Keratinocyte (primary cell): ENCODE measurements at regions not wholly inside any gene's neighbourhood (a gene's known extent, or its start where the extent isn't known, plus 50 kb on each side); places are given as distances from the start of the nearest gene placed in this dataset.

Experiments used
- DNase-seq: peaks from one replicate; pipeline ENCODE4 v3.0.0-alpha.2; 2011; ENCODE audit warnings: low read depth, missing footprints, low spot score
- FAIRE-seq: peaks from 2 replicates; lab custom pipeline; 2011; peaks lifted over from hg19 to GRCh38; lab: Jason Lieb, UNC
- H2AFZ ChIP-seq: 2 replicates; pipeline ENCODE4 v1.6.0; 2012; ENCODE audit warnings: low read length, control low read depth, inconsistent platforms; ENCODE audit not compliant: control insufficient read depth
- H3K27ac ChIP-seq: 2 replicates; pipeline ENCODE4 v1.5.1; 2011; ENCODE audit warnings: low read length; ENCODE audit not compliant: control insufficient read depth, insufficient read depth
- H3K27me3 ChIP-seq: 3 replicates; pipeline ENCODE4 v1.6.0; 2011; ENCODE audit warnings: low read length; ENCODE audit not compliant: control insufficient read depth, insufficient read depth; ENCODE audit errors: extremely low read depth
- H3K36me3 ChIP-seq, 2 experiments: 2 replicates in 1 of 2; 3 replicates in 1 of 2; pipeline ENCODE4 v1.5.1; 2011; ENCODE audit warnings: low read length in 2 of 2, mild to moderate bottlenecking in 1 of 2; ENCODE audit not compliant: control insufficient read depth in 2 of 2, insufficient read depth in 2 of 2; ENCODE audit errors: extremely low read depth in 1 of 2
- H3K4me1 ChIP-seq: 3 replicates; pipeline ENCODE4 v1.5.1; 2011; ENCODE audit warnings: low read length; ENCODE audit not compliant: control insufficient read depth, insufficient read depth; ENCODE audit errors: extremely low read depth
- H3K4me2 ChIP-seq: 3 replicates; pipeline ENCODE4 v1.6.0; 2011; ENCODE audit warnings: low read depth, low read length; ENCODE audit not compliant: control insufficient read depth, insufficient read depth; ENCODE audit errors: extremely low read depth
- H3K4me3 ChIP-seq, 3 experiments: fragments of 200-600 bp in 1 of 3; sonication (generic) in 1 of 3; 2 replicates in 2 of 3; 3 replicates in 1 of 3; pipeline ENCODE4 v1.5.1; 2011 to 2016; ENCODE audit warnings: low read length in 3 of 3, mild to moderate bottlenecking in 3 of 3, control low read depth in 2 of 3, inconsistent platforms in 1 of 3, low read depth in 1 of 3, mixed read lengths in 1 of 3, mixed run types in 1 of 3, moderate library complexity in 1 of 3; ENCODE audit not compliant: control insufficient read depth in 2 of 3, insufficient read depth in 2 of 3; ENCODE audit errors: extremely low read depth in 1 of 3
- H3K79me2 ChIP-seq: 2 replicates; pipeline ENCODE4 v1.6.0; 2012; ENCODE audit warnings: low read length; ENCODE audit not compliant: control insufficient read depth, insufficient read depth
- H3K9ac ChIP-seq: 3 replicates; pipeline ENCODE4 v1.6.0; 2011; ENCODE audit warnings: low read length; ENCODE audit not compliant: control insufficient read depth, insufficient read depth; ENCODE audit errors: extremely low read depth
- H3K9me1 ChIP-seq: 3 replicates; pipeline ENCODE4 v1.6.0; 2011; ENCODE audit warnings: low read length; ENCODE audit not compliant: control insufficient read depth, insufficient read depth; ENCODE audit errors: extremely low read depth
- H3K9me3 ChIP-seq: 2 replicates; pipeline ENCODE4 v1.5.1; 2012; ENCODE audit warnings: low read depth, low read length; ENCODE audit not compliant: control insufficient read depth
- H4K20me1 ChIP-seq: 3 replicates; pipeline ENCODE4 v1.6.0; 2011; ENCODE audit warnings: low read length; ENCODE audit not compliant: control insufficient read depth, insufficient read depth; ENCODE audit errors: extremely low read depth
- EZH2 ChIP-seq: IDR thresholded peaks from one replicate; pipeline ENCODE4 v1.6.1; 2012; ENCODE audit warnings: inconsistent platforms, mild to moderate bottlenecking, low read length, moderate library complexity
- dilution Hi-C: fragments of 300-500 bp; cut with MboI; formaldehyde crosslinking; loops from one replicate; pipeline ENCODE4 v1.7.0; 2020; ENCODE audit warnings: low sequenced_read_pairs; ENCODE audit not compliant: extremely low pct_ligation_motif_present
- TF ChIP-seq, protein P1 (sequence below), 3 experiments: IDR thresholded peaks in 1 of 3; conservative IDR thresholded peaks in 1 of 3; optimal IDR thresholded peaks in 1 of 3; 2 replicates in 2 of 3; 3 replicates in 1 of 3; pipeline versions ENCODE3 to v1.5.1; 2011; ENCODE audit warnings: low read length in 3 of 3, mild to moderate bottlenecking in 3 of 3, moderate library complexity in 2 of 3, control low read depth in 1 of 3, inconsistent platforms in 1 of 3; ENCODE audit not compliant: insufficient read depth in 2 of 3; ENCODE audit errors: extremely low read depth in 1 of 3

DNA sequence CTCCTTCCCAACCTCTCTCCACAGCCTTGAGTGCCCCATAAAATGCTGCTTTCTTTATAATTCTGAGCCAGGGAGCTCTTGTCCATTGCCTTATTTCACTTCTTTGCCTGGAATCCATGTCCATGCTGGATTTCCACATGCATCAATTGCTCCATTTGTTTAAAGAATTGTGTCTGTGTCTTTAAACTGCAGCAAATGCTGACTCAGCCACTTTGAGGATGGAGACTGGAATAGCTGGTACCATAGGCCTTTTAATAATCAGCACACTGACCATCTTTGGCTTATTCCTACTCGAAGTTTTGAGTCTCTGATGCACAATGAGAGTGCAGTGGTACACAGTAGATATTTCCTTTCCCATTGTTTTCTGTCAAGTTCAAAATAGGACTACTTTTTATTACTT lies 318.8 kb downstream of the LRIG3 start:
- Histone ChIP-seq H3K4me2 (no peak overlapping the region), H4K20me1 (no peaks in the 10 kb centered on the region), H3K4me1 (no peaks in the 10 kb centered on the region), H3K9me1 (no peaks in the 10 kb centered on the region), H3K27ac (no peak overlapping the region), H3K4me3 (no peak overlapping the region), H3K36me3 (no peaks in the 10 kb centered on the region), H3K9me3 (no peaks in the 10 kb centered on the region), H3K9ac (no peak overlapping the region), H3K79me2 (no peaks in the 10 kb centered on the region), H3K27me3 (no peaks in the 10 kb centered on the region), H2AFZ (no peak overlapping the region)
- no peak for DNase-seq
- no peak for FAIRE-seq
- dilution Hi-C loops = no loop called here
- no peak for TF ChIP-seq EZH2
- TF ChIP-seq, protein P1, sequence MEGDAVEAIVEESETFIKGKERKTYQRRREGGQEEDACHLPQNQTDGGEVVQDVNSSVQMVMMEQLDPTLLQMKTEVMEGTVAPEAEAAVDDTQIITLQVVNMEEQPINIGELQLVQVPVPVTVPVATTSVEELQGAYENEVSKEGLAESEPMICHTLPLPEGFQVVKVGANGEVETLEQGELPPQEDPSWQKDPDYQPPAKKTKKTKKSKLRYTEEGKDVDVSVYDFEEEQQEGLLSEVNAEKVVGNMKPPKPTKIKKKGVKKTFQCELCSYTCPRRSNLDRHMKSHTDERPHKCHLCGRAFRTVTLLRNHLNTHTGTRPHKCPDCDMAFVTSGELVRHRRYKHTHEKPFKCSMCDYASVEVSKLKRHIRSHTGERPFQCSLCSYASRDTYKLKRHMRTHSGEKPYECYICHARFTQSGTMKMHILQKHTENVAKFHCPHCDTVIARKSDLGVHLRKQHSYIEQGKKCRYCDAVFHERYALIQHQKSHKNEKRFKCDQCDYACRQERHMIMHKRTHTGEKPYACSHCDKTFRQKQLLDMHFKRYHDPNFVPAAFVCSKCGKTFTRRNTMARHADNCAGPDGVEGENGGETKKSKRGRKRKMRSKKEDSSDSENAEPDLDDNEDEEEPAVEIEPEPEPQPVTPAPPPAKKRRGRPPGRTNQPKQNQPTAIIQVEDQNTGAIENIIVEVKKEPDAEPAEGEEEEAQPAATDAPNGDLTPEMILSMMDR (optimal IDR thresholded peaks at IDR 0.05 in 1 of 3, IDR thresholded peaks at IDR 0.05 in 1 of 3, conservative IDR thresholded peaks at IDR 0.05 in 1 of 3; ENCODE audit: extremely low read depth in 1 of 3, insufficient read depth in 2 of 3, low read length in 3 of 3) = no peak

DNA sequence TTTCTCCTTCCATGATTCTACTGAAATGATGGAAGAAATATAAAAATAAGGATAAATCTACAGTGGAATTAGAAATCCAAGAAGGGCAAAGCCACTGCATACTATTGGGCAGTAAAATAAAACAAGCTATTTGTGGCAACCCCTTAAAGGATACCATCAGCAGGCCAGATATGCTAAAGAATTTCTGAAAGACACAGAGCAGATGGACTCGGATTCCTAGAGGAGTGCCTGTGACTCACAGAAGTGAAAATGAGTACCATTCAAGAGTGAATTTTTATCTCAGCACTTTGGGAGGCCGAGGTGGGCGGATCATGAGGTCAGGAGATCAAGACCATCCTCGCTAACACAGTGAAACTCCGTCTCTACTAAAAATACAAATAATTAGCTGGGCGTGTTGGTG lies 318.1 kb downstream of the LRIG3 start:
- no peaks in the 10 kb centered on the region for H3K4me1 ChIP-seq
- H3K4me3 ChIP-seq = no peak overlapping the region
- TF ChIP-seq, protein P1 (optimal IDR thresholded peaks at IDR 0.05 in 1 of 3, IDR thresholded peaks at IDR 0.05 in 1 of 3, conservative IDR thresholded peaks at IDR 0.05 in 1 of 3; ENCODE audit: extremely low read depth in 1 of 3, insufficient read depth in 2 of 3, low read length in 3 of 3) = no peak
- TF ChIP-seq EZH2 = no peak
- no peak overlapping the region for H3K27ac ChIP-seq
- dilution Hi-C loops = no loop called here
- DNase-seq (no peak), FAIRE-seq (no peak)
- no peak overlapping the region for H3K9ac ChIP-seq
- no peaks in the 10 kb centered on the region for H3K27me3 ChIP-seq
- no peaks in the 10 kb centered on the region for H4K20me1 ChIP-seq
- H3K79me2 ChIP-seq = no peaks in the 10 kb centered on the region
- H3K36me3 ChIP-seq = no peaks in the 10 kb centered on the region
- no peak overlapping the region for H2AFZ ChIP-seq
- no peak overlapping the region for H3K4me2 ChIP-seq
- no peaks in the 10 kb centered on the region for H3K9me1 ChIP-seq
- H3K9me3 ChIP-seq = no peaks in the 10 kb centered on the region
